WI38 (cell line): ENCODE measurements at regions not wholly inside any gene's neighbourhood (a gene's known extent, or its start where the extent isn't known, plus 50 kb on each side); places are given as distances from the start of the nearest gene placed in this dataset.
"Not testable (repeated sequence)": the region's sequence is repeated elsewhere in the genome, so short reads cannot be mapped to it uniquely, and the experiment has no call there.

Experiments used
- H3K4me3 ChIP-seq: 2 replicates; pipeline ENCODE4 v1.5.1; 2011; ENCODE audit warnings: low read depth, mild to moderate bottlenecking, control low read depth, low read length
- CTCF ChIP-seq: IDR thresholded peaks from 2 replicates; pipeline ENCODE4 v1.5.1; 2012; ENCODE audit warnings: low read depth, mild to moderate bottlenecking, control low read depth, low read length

GRCh38 chr1:208475951-208476845 lies 232.0 kb upstream of the PLXNA2 start:
- no peak for TF ChIP-seq CTCF
- H3K4me3 ChIP-seq: no peak overlapping the region

GRCh38 chr1:208476846-208477170 lies 232.6 kb upstream of the PLXNA2 start:
- H3K4me3 ChIP-seq: no peak overlapping the region
- no peak for TF ChIP-seq CTCF

- H3K4me3 ChIP-seq: no peak overlapping the region
- no peak for TF ChIP-seq CTCF
These were observed 235.3 kb upstream of the PLXNA2 start for GRCh38 chr1:208479435-208479834.

- H3K4me3 ChIP-seq: no peak overlapping the region
- no peak for TF ChIP-seq CTCF
These were observed 241.3 kb upstream of the PLXNA2 start for GRCh38 chr1:208485512-208485911.

GRCh38 chr1:208486677-208487076 lies 242.5 kb upstream of the PLXNA2 start:
- no peak overlapping the region for H3K4me3 ChIP-seq
- TF ChIP-seq CTCF: no peak

GRCh38 chr1:208488432-208488831 lies 244.2 kb upstream of the PLXNA2 start:
- H3K4me3 ChIP-seq: not testable (repeated sequence)

GRCh38 chr1:208496467-208497371 lies 252.5 kb upstream of the PLXNA2 start:
- no peak overlapping the region for H3K4me3 ChIP-seq
- TF ChIP-seq CTCF: no peak
